AG04449 (cell line): ENCODE measurements at regions not wholly inside any gene's neighbourhood (a gene's known extent, or its start where the extent isn't known, plus 50 kb on each side); places are given as distances from the start of the nearest gene placed in this dataset.

ENCODE experiments used
- CTCF ChIA-PET: fragments of 350-600 bp; formaldehyde crosslinking; extraction: SDS; loops from one replicate; lab custom pipeline; 2021; ENCODE audit warnings: antibody characterized with exemption; lab: Yijun Ruan, JAX
- POLR2A ChIA-PET: fragments of 400-600, 350-600 bp; formaldehyde crosslinking; extraction: SDS; loops from one replicate; lab custom pipeline; 2020; ENCODE audit warnings: antibody characterized with exemption, inconsistent platforms; lab: Yijun Ruan, JAX
- DNase-seq: peaks from one replicate; pipeline ENCODE4 v3.0.0-alpha.2; 2010; ENCODE audit warnings: low read depth, low spot score
- H3K4me3 ChIP-seq: 2 replicates; pipeline ENCODE4 v1.5.1; 2011; ENCODE audit warnings: low read depth, mild to moderate bottlenecking, control low read depth, low read length
- CTCF ChIP-seq: IDR thresholded peaks from one replicate; pipeline ENCODE4 v1.5.1; 2011; ENCODE audit warnings: mild to moderate bottlenecking, moderate library complexity, low read length, control low read depth, inconsistent platforms; ENCODE audit not compliant: insufficient read depth; ENCODE audit errors: missing control alignments

- ChIA-PET POLR2A (no interaction called here), CTCF (no interaction called here)
- H3K4me3 ChIP-seq = no peak overlapping the region
- TF ChIP-seq CTCF = no peak
- DNase-seq = no peak
These were observed 849.1 kb upstream of the POU3F3 start for GRCh38 chr2:104004821-104005220.

- DNase-seq = no peak
- TF ChIP-seq CTCF = no peak
- no peak overlapping the region for H3K4me3 ChIP-seq
- ChIA-PET CTCF (no interaction called here), POLR2A (no interaction called here)
These were observed 837.1 kb upstream of the POU3F3 start for GRCh38 chr2:104016801-104017200.

- DNase-seq = no peak
- ChIA-PET POLR2A (no interaction called here), CTCF (no interaction called here)
- H3K4me3 ChIP-seq = no peak overlapping the region
- no peak for TF ChIP-seq CTCF
These were observed 830.6 kb upstream of the POU3F3 start for GRCh38 chr2:104023306-104023705.

- CTCF ChIA-PET = no interaction called here
These were observed 830.1 kb upstream of the POU3F3 start for GRCh38 chr2:104023765-104024164.

GRCh38 chr2:104025295-104025694, 828.6 kb upstream of the POU3F3 start:
- CTCF ChIA-PET = no interaction called here
- H3K4me3 ChIP-seq = no peak overlapping the region
- POLR2A ChIA-PET = no interaction called here
- DNase-seq = no peak
- TF ChIP-seq CTCF = no peak

More at GRCh38 chr2:104023765-104024164, 830.1 kb upstream of the POU3F3 start:
- no peak overlapping the region for H3K4me3 ChIP-seq
- TF ChIP-seq CTCF = no peak
- POLR2A ChIA-PET = no interaction called here
- DNase-seq = no peak

GRCh38 chr2:104026725-104027124, 827.2 kb upstream of the POU3F3 start:
- POLR2A ChIA-PET = no interaction called here
- no peak overlapping the region for H3K4me3 ChIP-seq
- CTCF ChIA-PET = no interaction called here
- DNase-seq = no peak
- TF ChIP-seq CTCF = no peak
